ENCODE measurements at regions not wholly inside any gene's neighbourhood (a gene's known extent, or its start where the extent isn't known, plus 50 kb on each side); places are given as distances from the start of the nearest gene placed in this dataset.

DNA sequence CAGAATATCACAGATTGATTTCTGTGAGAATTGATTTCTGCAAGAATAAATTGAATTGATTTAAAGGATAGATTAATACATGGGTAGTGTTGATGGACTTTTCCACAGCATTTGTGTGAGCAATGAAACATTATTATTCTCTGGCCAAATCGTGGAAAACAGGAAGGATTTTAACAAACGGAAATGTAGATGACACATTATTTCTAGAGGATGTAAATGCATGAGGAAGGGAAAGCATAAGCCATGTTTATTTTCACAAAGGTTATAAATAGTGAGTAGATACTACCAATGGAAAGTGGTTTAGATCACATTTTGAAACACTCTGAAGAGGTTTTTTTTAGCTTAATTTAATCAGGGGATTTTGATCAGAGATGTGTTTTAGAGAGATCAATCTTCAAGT is 1534.6 kb upstream of the MIR17HG start:
- TF ChIP-seq, protein P1, sequence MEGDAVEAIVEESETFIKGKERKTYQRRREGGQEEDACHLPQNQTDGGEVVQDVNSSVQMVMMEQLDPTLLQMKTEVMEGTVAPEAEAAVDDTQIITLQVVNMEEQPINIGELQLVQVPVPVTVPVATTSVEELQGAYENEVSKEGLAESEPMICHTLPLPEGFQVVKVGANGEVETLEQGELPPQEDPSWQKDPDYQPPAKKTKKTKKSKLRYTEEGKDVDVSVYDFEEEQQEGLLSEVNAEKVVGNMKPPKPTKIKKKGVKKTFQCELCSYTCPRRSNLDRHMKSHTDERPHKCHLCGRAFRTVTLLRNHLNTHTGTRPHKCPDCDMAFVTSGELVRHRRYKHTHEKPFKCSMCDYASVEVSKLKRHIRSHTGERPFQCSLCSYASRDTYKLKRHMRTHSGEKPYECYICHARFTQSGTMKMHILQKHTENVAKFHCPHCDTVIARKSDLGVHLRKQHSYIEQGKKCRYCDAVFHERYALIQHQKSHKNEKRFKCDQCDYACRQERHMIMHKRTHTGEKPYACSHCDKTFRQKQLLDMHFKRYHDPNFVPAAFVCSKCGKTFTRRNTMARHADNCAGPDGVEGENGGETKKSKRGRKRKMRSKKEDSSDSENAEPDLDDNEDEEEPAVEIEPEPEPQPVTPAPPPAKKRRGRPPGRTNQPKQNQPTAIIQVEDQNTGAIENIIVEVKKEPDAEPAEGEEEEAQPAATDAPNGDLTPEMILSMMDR (IDR thresholded peaks at IDR 0.05; ENCODE audit: extremely low read depth, missing control alignments) = no peak
- no peak for DNase-seq (ENCODE audit: low spot score)

DNA sequence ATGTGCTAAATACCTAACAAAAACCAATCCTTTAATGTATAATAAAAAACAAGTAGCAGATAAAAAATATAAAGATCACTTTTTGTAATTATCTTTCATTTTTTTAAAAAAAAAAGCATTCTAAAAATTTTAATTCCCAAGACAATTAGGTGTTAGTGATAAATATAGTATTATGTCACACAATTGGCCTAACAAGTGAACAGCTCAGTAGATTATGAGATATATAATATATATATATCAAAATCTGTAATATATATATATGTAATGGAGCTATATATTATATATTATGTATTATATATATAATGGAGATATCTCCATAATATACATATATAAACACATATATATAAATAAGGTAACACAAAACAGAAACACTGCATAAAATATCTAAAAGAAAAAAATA is 1531.1 kb upstream of the MIR17HG start:
- TF ChIP-seq, protein P1 (IDR thresholded peaks at IDR 0.05; ENCODE audit: extremely low read depth, missing control alignments) = no peak

DNA sequence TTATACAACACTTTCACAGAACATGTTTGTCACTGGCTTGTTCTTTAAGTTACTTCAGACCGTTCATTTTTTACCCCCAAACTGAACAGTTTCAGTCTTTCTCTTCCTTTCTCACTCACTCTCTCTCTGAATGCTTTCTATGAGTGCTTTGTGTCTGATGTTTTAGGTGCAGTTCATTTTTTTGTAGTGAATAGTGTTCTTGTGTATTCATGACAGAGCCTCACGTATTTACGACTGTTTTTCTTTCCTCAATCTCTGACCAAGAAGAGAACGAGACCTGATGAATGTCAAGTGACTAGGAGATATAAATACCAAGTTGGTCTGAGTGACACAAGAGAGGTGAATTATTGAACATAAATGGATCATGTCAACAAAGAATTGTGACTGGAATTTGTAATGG is 1525.0 kb upstream of the MIR17HG start:
- DNase-seq (ENCODE audit: low spot score) = no peak
- TF ChIP-seq, protein P1 (IDR thresholded peaks at IDR 0.05; ENCODE audit: extremely low read depth, missing control alignments) = no peak

More for the DNA sequence above, 1531.1 kb upstream of the MIR17HG start:
- DNase-seq (ENCODE audit: low spot score) = no peak

DNA sequence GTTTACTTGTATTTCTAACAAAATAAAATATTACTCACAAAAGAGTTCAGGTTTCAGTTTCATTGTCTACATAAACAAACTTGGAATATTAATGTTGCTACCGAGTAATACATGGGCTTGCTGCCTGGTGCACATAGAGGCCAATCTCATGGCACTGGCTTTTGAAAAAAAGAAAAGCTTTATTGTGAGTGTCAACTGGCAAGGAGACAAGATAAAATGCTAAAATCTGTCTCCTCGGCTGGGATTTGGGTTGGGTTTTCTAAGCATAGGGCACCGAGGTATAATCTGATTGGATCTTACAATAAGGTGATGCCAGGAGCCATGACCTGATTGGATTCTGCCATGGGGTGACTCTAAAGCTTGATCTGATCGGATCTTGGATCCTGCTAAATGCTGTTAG is 1519.9 kb upstream of the MIR17HG start:
- no peak for DNase-seq (ENCODE audit: low spot score)
- TF ChIP-seq, protein P1 (IDR thresholded peaks at IDR 0.05; ENCODE audit: extremely low read depth, missing control alignments) = no peak

DNA sequence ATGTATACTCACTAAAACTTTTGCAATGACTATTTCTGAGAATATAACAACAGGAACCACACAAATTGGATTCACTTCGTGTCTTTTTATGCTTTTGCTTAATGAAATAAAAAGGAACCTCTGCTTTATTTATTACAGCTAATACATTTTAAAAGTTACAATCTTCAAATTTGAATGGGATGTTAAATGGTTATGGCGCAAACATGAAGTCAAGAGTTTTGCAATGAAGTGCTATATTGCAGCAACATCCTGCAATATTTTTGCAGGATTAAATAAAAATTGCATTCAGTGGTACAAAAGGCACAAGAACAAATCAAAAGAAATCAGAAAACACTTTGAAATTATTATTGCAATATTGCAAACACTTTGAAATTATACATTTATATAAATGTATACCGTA is 1519.0 kb upstream of the MIR17HG start:
- DNase-seq (ENCODE audit: low spot score) = no peak
- TF ChIP-seq, protein P1 (IDR thresholded peaks at IDR 0.05; ENCODE audit: extremely low read depth, missing control alignments) = no peak

DNA sequence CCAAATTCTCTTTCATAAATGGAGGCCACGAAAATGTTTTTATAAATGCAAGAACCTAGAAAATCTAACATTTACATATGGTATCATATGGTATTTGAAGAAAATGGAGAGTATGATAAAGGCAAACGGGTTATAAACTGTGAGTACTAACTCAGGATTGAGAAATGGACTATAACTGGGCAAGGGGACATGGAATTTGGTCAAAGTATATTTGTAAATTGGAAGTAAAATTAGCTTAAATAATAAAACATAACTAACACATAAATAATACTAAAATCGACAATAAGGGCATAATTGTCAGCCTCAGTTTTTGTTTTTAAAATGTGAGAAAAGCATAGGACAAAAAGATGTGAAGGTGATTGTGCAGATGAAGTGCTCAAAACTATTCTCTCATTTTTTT is 1516.3 kb upstream of the MIR17HG start:
- DNase-seq (ENCODE audit: low spot score) = no peak

DNA sequence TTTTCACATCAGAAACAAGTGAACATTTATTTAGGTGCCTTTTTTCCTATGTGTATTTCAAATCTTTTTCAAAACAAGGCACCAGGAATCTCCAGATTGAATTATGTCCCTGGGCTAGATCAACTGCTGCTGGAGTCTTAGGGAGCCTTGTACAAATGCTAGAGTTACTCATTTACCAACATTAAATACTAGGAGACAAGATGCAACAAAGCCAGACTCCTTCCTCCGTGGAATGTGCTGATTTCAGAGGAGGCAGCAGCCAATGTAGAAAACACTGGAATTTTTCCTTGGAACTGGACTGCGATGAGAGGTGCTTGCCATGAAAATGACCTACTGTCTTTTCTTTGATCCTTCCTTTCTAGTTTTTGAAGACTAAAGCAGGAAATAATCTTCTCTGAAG is 1514.7 kb upstream of the MIR17HG start:
- DNase-seq (ENCODE audit: low spot score) = no peak
- TF ChIP-seq, protein P1 (IDR thresholded peaks at IDR 0.05; ENCODE audit: extremely low read depth, missing control alignments) = no peak

More for the DNA sequence above, 1516.3 kb upstream of the MIR17HG start:
- TF ChIP-seq, protein P1 (IDR thresholded peaks at IDR 0.05; ENCODE audit: extremely low read depth, missing control alignments) = no peak
